C4-2B (cell line): ENCODE measurements at regions not wholly inside any gene's neighbourhood (a gene's known extent, or its start where the extent isn't known, plus 50 kb on each side); places are given as distances from the start of the nearest gene placed in this dataset.

Experiments
- ZFX ChIP-seq: fragments of 450-650 bp; IDR thresholded peaks from 2 replicates; pipeline ENCODE4 v1.6.1; 2017
- TF ChIP-seq, protein P1 (sequence below): fragments of 450-650 bp; conservative IDR thresholded peaks from 2 replicates; pipeline ENCODE4 v1.5.1; 2017; ENCODE audit warnings: mild to moderate bottlenecking

DNA sequence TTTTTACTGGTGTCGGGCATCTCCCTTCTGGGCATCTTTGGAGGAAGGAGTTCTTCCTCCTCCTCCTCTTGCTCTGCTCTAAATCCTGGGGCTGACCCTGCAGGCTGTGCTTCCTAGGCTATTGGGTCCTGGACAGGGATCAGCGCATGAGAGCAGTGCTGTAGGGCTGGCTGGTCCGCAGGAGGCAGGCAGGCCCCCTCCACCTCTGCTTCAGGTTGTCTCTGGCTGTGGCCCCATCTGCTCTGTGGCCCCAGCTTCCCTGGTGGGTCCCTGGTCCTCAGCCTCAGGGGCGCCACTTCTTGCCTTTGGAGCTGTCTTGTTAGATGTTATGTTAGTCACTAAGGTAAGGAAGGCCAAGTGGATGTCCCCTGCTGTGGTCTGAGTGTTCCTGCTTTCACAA lies 237.3 kb upstream of the PITRM1 start:
- TF ChIP-seq, protein P1, sequence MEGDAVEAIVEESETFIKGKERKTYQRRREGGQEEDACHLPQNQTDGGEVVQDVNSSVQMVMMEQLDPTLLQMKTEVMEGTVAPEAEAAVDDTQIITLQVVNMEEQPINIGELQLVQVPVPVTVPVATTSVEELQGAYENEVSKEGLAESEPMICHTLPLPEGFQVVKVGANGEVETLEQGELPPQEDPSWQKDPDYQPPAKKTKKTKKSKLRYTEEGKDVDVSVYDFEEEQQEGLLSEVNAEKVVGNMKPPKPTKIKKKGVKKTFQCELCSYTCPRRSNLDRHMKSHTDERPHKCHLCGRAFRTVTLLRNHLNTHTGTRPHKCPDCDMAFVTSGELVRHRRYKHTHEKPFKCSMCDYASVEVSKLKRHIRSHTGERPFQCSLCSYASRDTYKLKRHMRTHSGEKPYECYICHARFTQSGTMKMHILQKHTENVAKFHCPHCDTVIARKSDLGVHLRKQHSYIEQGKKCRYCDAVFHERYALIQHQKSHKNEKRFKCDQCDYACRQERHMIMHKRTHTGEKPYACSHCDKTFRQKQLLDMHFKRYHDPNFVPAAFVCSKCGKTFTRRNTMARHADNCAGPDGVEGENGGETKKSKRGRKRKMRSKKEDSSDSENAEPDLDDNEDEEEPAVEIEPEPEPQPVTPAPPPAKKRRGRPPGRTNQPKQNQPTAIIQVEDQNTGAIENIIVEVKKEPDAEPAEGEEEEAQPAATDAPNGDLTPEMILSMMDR = no peak
- TF ChIP-seq ZFX = no peak
